Superior temporal gyrus (tissue), 1 donor: ENCODE measurements at regions not wholly inside any gene's neighbourhood (a gene's known extent, or its start where the extent isn't known, plus 50 kb on each side); places are given as distances from the start of the nearest gene placed in this dataset.
"Not testable (repeated sequence)": the region's sequence is repeated elsewhere in the genome, so short reads cannot be mapped to it uniquely, and the experiment has no call there.

Experiments
- DNase-seq: peaks from one replicate; pipeline ENCODE4 v3.0.0-alpha.2; 2016; ENCODE audit errors: extremely low spot score

- DNase-seq: no peak
Observed at GRCh38 chr16:11414815-11415775, 69.8 kb downstream of the RMI2 start.

GRCh38 chr16:11416228-11417001 is 71.2 kb downstream of the RMI2 start:
- DNase-seq: no peak

DNA sequence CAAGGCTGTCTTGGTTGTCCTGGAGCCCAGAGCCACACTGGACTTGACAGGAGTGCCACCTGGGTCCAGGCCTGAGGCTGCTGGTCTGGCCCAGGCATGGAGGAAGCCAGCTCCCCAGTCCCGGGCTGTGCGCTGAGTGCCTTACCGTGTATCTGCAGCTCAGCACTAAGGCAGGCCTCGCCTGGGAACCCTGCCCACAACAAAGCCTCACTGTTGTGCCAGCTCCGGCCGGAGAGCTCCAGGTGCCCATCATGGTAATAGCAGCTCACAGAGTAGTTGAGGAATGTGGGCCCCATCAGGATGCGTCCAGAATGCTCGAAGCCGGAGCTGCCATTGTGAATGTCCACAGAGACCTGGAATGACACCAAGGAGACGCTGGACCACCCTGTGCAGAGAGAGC is 72.2 kb downstream of the RMI2 start:
- DNase-seq: no peak

- no peak for DNase-seq
Observed at GRCh38 chr16:11418506-11418905, 73.2 kb downstream of the RMI2 start.

DNA sequence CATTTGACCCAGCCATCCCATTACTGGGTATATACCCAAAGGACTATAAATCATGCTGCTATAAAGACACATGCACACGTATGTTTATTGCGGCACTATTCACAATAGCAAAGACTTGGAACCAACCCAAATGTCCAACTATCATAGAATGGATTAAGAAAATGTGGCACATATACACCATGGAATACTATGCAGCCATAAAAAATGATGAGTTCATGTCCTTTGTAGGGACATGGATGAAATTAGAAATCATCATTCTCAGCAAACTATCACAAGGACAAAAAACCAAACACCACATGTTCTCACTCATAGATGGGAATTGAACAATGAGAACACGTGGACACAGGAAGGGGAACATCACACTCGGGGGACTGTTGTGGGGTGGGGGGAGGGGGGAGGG is 74.8 kb downstream of the RMI2 start:
- not testable (repeated sequence) for DNase-seq

GRCh38 chr16:11420895-11421294 is 75.6 kb downstream of the RMI2 start:
- DNase-seq: no peak

DNA sequence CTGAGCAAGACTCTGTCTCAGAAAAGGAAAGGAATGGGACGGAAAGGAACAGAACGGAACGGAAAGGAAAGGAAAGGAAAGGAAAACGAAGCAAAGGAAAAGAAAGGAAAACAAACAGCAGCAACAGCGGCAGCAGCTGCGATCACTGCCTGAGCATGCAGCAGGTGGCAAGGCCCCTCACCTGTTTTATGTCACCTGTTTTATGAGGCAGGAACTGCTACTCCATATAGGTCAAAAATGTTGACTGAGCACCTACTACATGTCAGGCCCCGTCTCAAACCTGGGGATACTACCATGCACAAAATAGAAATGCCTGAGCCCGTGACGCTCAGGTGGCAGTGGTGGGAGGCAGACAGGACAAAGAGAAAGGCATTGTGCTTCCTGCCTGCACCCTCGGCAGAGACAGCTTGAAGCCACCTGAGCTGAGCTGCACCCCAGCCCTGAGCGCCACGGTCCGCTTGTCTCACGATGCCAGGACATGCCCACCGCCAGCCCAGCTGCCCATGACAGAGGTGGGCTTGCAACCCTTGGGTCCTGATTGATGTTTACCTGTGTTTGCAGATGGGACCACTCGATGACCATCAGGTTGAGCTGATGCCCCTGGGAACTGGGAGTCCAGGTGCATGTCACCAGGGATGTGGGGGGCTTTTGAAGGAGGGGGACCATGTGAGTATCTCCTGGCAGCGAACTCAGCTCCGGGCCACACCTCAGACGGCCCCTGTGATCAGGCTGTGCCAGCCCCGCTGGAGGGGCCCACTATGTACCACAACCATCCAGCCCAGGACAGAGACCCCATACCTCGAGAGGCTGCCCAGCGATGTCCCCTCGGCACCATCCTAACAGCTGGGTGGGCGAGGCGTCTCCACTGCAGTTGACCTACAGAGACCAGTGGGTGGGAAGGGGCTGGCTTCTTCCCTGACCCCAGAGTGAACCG is 77.4 kb downstream of the RMI2 start:
- DNase-seq: no peak

GRCh38 chr16:11423315-11424117 is 78.3 kb downstream of the RMI2 start:
- DNase-seq: no peak

DNA sequence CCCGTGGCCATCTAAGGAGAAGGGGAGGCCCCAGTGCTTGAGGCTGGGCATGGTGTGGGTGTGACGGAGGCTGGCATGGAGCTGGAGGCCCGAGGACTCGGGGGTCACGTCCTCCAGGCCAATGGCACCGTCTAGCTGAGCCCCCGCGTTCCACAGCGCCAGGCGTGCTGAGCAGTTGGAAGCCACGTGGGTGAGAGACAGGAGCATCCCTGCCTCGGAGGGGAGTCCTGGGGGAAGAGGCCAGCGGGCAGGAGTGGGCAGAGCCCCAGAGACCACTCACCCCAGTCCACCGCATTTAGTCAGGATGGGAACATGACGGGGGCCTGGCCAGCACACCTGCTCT is 78.8 kb downstream of the RMI2 start:
- no peak for DNase-seq

DNA sequence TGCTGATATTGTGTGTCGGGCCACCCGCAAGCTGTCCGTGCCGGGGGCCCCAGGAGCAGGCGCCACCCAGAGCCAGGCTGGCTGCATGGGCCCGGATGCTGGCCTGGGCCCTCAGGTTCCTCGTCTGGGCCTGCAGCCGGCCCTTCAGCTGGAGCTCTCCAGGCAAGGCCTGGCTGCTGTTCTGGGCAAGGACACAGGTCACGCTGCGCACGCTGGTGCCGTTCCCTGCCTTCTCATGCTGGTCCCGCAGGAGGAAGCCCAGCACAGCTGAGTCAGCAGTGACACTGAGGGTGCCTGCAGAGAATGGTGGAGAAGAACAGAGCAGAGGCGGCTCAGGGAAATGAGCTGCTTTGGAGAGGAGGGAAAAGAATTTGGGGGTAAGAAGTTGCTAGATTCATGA is 79.9 kb downstream of the RMI2 start:
- no peak for DNase-seq

- no peak for DNase-seq
Observed at GRCh38 chr16:11428623-11428953, 83.3 kb downstream of the RMI2 start.

DNA sequence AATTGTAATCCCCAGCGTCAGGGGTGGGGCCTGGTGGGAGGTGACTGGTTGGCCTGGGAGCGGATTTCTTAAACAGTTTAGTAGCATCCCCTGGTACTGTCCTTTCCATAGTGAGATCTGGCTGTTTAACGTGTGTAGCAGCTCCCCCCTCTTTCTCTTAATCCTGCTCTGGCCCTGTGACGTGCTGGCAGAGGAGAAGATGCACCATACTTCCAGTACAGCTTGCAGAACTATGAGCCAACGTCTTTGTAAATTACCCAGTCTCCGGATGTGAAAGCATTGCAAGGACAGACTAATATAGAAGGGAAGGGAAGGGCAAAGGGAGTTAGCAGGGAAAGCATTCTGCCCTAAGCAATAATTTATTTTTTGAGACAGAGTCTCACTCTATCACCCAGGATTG is 83.9 kb downstream of the RMI2 start:
- no peak for DNase-seq

DNA sequence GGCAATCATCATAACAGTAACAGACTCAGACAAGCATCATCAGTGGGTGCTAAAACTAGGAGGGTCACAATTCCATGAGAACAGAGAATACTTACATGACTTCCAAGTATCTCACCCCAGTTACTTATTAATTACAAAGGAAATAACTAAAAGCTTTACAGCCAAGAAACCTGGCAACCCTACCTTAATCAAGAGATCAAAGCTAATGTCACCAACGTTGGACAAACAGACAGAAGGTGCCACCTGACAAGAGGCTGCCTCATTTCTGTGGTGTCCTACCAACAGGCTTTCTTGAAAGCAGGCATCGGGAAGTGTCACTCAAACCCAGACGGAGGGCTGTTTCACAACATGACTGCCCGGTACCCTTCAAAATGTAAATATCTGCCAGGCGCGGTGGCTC is 84.6 kb downstream of the RMI2 start:
- DNase-seq: no peak

- no peak for DNase-seq
Observed at GRCh38 chr16:11430601-11431317, 85.5 kb downstream of the RMI2 start.

- DNase-seq: no peak
Observed at GRCh38 chr16:11431915-11432465, 86.7 kb downstream of the RMI2 start.

DNA sequence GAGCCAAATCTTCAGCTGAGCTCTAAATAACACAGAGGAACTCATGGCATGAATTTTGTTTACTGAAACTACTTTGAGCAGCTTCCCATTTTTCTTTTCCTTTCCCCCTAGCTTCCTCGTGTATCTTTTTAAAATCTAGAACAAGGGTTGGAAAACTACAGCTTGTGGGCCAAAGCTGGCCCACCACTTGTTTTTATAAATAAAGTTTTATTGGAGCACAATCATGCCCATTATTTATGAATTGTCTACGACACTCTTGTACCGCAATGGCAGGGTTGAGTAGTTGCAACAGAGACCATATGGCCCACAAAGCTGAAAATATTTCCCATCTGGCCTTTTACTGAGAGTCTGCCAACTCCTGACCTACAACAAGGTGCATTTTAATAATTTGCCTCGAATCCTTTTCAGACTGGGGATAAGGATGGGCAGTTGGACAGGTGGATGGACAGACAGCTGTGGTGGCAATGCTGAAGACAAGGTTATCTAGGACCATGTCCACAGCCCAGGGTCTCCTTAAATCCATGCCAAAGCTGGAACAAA is 87.7 kb downstream of the RMI2 start:
- DNase-seq: no peak

DNA sequence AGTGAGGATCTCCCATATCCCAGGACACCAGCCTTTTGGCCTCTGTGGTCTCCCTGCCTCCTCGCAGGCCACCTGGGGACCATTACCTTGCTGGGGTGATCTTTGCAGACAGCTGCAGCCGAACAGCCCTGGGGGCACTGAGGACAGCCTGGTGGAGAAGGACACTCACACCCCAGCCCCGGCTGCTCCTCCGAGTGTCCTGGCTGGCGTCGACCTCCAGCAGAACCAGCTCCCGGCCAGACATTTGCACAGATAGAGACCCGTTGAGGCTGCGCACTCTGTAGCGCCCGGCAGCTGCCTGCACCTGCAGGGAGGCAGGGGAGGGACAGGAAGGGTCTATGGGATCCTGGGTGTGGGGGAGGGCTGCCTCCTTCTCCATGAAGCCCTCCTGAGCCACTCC is 90.3 kb downstream of the RMI2 start:
- no peak for DNase-seq

GRCh38 chr16:11437069-11437468 is 91.8 kb downstream of the RMI2 start:
- DNase-seq: no peak

- DNase-seq: no peak
Observed at GRCh38 chr16:11439790-11440656, 94.8 kb downstream of the RMI2 start.
